OCI-LY1 (cell line): ENCODE measurements at regions not wholly inside any gene's neighbourhood (a gene's known extent, or its start where the extent isn't known, plus 50 kb on each side); places are given as distances from the start of the nearest gene placed in this dataset.

ENCODE experiments used
- H2AFZ ChIP-seq: fragments of 200-600 bp; sonication (generic), shearing (Covaris generic); 2 replicates; pipeline ENCODE4 v1.6.0; 2014; ENCODE audit warnings: antibody characterized with exemption, mild to moderate bottlenecking, low read length
- H3F3A ChIP-seq: fragments of 200-600 bp; sonication (generic), shearing (Covaris generic); 2 replicates; pipeline ENCODE4 v1.6.0; 2014; ENCODE audit warnings: mild to moderate bottlenecking, antibody characterized with exemption, low read length, moderate library complexity; ENCODE audit not compliant: insufficient read depth
- H3K27ac ChIP-seq: fragments of 200-600 bp; sonication (generic); 2 replicates; pipeline ENCODE4 v1.5.1; 2014; ENCODE audit warnings: low read length, mixed run types, mild to moderate bottlenecking, low read depth; ENCODE audit not compliant: poor library complexity, severe bottlenecking
- H3K27me3 ChIP-seq: fragments of 200-600 bp; sonication (generic); 2 replicates; pipeline ENCODE4 v1.6.0; 2014; ENCODE audit warnings: antibody characterized with exemption, mild to moderate bottlenecking, low read length, moderate library complexity; ENCODE audit not compliant: insufficient read depth
- H3K36me3 ChIP-seq: fragments of 200-600 bp; sonication (generic); 2 replicates; pipeline ENCODE4 v1.6.1; 2014; ENCODE audit warnings: mild to moderate bottlenecking, antibody characterized with exemption, low read length, moderate library complexity, mixed read lengths; ENCODE audit not compliant: insufficient read depth
- H3K4me1 ChIP-seq: fragments of 200-600 bp; sonication (generic); 2 replicates; pipeline ENCODE4 v1.5.1; 2014; ENCODE audit warnings: mild to moderate bottlenecking, low read length, moderate library complexity; ENCODE audit not compliant: insufficient read depth, severe bottlenecking
- H3K4me2 ChIP-seq: fragments of 200-600 bp; sonication (generic), shearing (Covaris generic); 2 replicates; pipeline ENCODE4 v1.6.1; 2014; ENCODE audit warnings: low read length
- H3K4me3 ChIP-seq: fragments of 200-600 bp; sonication (generic); 2 replicates; pipeline ENCODE4 v1.5.1; 2014; ENCODE audit warnings: low read length, low read depth, mild to moderate bottlenecking, mixed read lengths; ENCODE audit not compliant: poor library complexity, severe bottlenecking
- H3K79me2 ChIP-seq: fragments of 200-600 bp; shearing (Covaris generic); 2 replicates; pipeline ENCODE4 v1.6.1; 2016; ENCODE audit warnings: mixed run types, low read length, mixed read lengths; ENCODE audit not compliant: insufficient read depth
- H3K9ac ChIP-seq: fragments of 200-600 bp; sonication (generic), shearing (Covaris generic); 2 replicates; pipeline ENCODE4 v1.6.1; 2014; ENCODE audit warnings: mild to moderate bottlenecking, low read length, mixed read lengths
- H3K9me2 ChIP-seq: fragments of 200-600 bp; sonication (generic), shearing (Covaris generic); 2 replicates; pipeline ENCODE4 v1.6.1; 2014; ENCODE audit warnings: low read depth, mild to moderate bottlenecking, low read length, mixed read lengths
- H3K9me3 ChIP-seq: fragments of 200-600 bp; shearing (Covaris generic); 2 replicates; pipeline ENCODE4 v1.6.1; 2014; ENCODE audit warnings: low read length, mixed read lengths
- H4K20me1 ChIP-seq: fragments of 200-600 bp; sonication (generic), shearing (Covaris generic); 2 replicates; pipeline ENCODE4 v1.6.0; 2016; ENCODE audit warnings: mild to moderate bottlenecking, low read length; ENCODE audit not compliant: insufficient read depth
- EZH2 ChIP-seq: fragments of 200-600 bp; sonication (generic), shearing (Covaris generic); IDR thresholded peaks from 2 replicates; pipeline ENCODE4 v1.8.0; 2017; ENCODE audit warnings: borderline replicate concordance, mixed run types, mild to moderate bottlenecking, antibody characterized with exemption, low read length, moderate library complexity, mixed read lengths
- TF ChIP-seq, protein P1 (sequence below): fragments of 200-600 bp; sonication (generic), shearing (Covaris generic); IDR thresholded peaks from 2 replicates; pipeline ENCODE4 v1.5.1; 2017; ENCODE audit warnings: mild to moderate bottlenecking, antibody characterized with exemption, low read length, moderate library complexity, mixed read lengths

DNA sequence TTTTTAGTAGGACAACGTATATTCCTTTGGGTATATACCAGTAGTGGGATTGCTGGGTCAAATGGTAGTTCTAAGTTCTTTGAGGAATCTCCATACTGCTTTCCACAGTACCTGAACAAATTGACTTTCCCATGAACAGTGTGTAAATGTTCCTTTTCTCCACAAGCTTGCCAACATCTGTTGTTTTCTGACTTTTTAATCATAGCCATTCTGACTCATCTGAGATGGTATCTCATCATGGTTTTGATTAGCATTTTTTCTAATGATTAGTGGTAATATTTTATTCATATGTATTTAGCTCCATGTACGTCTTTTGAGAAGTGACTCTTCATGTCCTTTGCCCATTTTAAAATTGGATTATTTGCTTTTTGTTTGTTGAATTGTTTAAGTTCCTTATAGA lies 58.4 kb upstream of the CERS6 start:
- no peak overlapping the region for H2AFZ ChIP-seq
- H3F3A ChIP-seq = no peaks in the 10 kb centered on the region
- TF ChIP-seq, protein P1, sequence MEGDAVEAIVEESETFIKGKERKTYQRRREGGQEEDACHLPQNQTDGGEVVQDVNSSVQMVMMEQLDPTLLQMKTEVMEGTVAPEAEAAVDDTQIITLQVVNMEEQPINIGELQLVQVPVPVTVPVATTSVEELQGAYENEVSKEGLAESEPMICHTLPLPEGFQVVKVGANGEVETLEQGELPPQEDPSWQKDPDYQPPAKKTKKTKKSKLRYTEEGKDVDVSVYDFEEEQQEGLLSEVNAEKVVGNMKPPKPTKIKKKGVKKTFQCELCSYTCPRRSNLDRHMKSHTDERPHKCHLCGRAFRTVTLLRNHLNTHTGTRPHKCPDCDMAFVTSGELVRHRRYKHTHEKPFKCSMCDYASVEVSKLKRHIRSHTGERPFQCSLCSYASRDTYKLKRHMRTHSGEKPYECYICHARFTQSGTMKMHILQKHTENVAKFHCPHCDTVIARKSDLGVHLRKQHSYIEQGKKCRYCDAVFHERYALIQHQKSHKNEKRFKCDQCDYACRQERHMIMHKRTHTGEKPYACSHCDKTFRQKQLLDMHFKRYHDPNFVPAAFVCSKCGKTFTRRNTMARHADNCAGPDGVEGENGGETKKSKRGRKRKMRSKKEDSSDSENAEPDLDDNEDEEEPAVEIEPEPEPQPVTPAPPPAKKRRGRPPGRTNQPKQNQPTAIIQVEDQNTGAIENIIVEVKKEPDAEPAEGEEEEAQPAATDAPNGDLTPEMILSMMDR = no peak
- no peak for TF ChIP-seq EZH2
- no peaks in the 10 kb centered on the region for H3K9me2 ChIP-seq
- H3K27me3 ChIP-seq = no peaks in the 10 kb centered on the region
- no peak overlapping the region for H3K4me3 ChIP-seq
- H3K4me2 ChIP-seq = no peak overlapping the region
- no peak overlapping the region for H3K9ac ChIP-seq
- no peaks in the 10 kb centered on the region for H3K36me3 ChIP-seq
- H3K79me2 ChIP-seq = no peaks in the 10 kb centered on the region
- no peaks in the 10 kb centered on the region for H4K20me1 ChIP-seq
- no peak overlapping the region for H3K27ac ChIP-seq
- no peaks in the 10 kb centered on the region for H3K4me1 ChIP-seq
- H3K9me3 ChIP-seq = no peaks in the 10 kb centered on the region

DNA sequence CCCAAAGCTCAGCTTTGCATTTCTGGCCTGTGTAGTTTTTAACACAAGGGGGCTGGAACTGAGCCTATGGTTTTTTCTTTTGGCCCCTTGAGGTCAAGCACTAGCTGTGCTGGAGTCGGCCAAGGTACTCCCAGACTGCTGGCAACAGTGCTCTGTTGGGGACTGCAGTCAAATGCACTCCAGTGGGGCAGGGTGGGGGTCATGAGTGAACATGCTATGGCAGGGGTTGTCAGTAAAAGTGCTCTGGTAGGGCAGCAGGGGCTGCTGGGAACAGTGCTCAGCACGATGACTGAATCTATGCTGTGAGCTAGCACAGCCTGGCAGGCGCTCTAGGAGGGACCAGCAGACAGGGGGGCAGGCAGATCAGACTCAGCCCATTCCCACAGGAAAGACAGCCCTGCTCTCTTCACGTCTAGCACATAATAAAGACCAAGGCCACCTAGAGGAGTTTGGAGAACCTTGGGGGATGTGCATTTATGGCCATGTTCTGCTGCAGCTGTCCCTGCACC lies 55.0 kb upstream of the CERS6 start:
- H2AFZ ChIP-seq = no peak overlapping the region
- H3F3A ChIP-seq = no peaks in the 10 kb centered on the region
- TF ChIP-seq, protein P1 = no peak
- no peak for TF ChIP-seq EZH2
- H4K20me1 ChIP-seq = no peaks in the 10 kb centered on the region
- no peak overlapping the region for H3K27ac ChIP-seq
- no peak overlapping the region for H3K4me3 ChIP-seq
- no peaks in the 10 kb centered on the region for H3K9me3 ChIP-seq
- H3K4me1 ChIP-seq = no peaks in the 10 kb centered on the region
- no peak overlapping the region for H3K4me2 ChIP-seq
- no peaks in the 10 kb centered on the region for H3K9me2 ChIP-seq
- no peaks in the 10 kb centered on the region for H3K27me3 ChIP-seq
- no peaks in the 10 kb centered on the region for H3K79me2 ChIP-seq
- no peak overlapping the region for H3K9ac ChIP-seq
- H3K36me3 ChIP-seq = no peaks in the 10 kb centered on the region

DNA sequence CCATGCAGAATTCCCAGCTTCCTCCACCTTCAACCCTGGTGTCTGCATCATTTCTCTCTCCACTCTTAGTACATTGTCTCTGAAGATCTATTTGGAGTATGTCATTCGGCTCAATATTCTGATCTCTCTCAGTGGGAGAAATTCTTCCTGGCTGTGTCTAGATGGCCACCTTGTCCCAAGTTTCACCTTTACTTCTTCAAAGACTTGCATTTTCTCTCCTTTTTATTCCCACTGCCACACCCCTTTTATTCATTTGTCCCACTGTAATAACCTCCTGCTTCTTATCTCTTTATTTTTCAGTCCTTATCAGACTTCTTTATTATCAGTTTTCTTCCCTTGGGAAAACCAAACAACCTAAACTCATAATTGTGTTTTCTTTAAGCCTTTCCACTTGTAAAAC lies 54.3 kb upstream of the CERS6 start:
- H3K9me3 ChIP-seq = no peaks in the 10 kb centered on the region
- no peaks in the 10 kb centered on the region for H3K4me1 ChIP-seq

More for the DNA sequence above, 54.3 kb upstream of the CERS6 start:
- H3K36me3 ChIP-seq = no peaks in the 10 kb centered on the region
- H3F3A ChIP-seq = no peaks in the 10 kb centered on the region
- H3K4me3 ChIP-seq = no peak overlapping the region
- H4K20me1 ChIP-seq = no peaks in the 10 kb centered on the region
- no peak overlapping the region for H3K4me2 ChIP-seq
- no peak overlapping the region for H3K27ac ChIP-seq
- H3K27me3 ChIP-seq = no peaks in the 10 kb centered on the region
- no peak for TF ChIP-seq EZH2
- TF ChIP-seq, protein P1 = no peak
- no peaks in the 10 kb centered on the region for H3K79me2 ChIP-seq
- H3K9ac ChIP-seq = no peak overlapping the region
- no peaks in the 10 kb centered on the region for H3K9me2 ChIP-seq
- no peak overlapping the region for H2AFZ ChIP-seq
